Calu3 (cell line): ENCODE measurements at regions not wholly inside any gene's neighbourhood (a gene's known extent, or its start where the extent isn't known, plus 50 kb on each side); places are given as distances from the start of the nearest gene placed in this dataset.

ENCODE experiments used
- BruUV-seq: library from RNA; stranded (reverse); fragments of 400-500 nt; replicated peaks from 2 replicates; lab custom pipeline; 2021; lab: Mats Ljungman, UMichigan
- CTCF ChIA-PET: fragments of 300-600 bp; sonication (Branson Sonifier 250); formaldehyde crosslinking; loops from one replicate; lab custom pipeline; 2022; ENCODE audit warnings: antibody characterized with exemption; lab: Charles Lee
- DNase-seq: peaks from one replicate; pipeline ENCODE4 v3.0.0; 2022
- H3K27ac Mint-ChIP-seq: one replicate; pipeline ENCODE4 v1.8.0; 2022; ENCODE audit warnings: mixed read lengths; ENCODE audit not compliant: unreplicated experiment
- H3K27me3 Mint-ChIP-seq: one replicate; pipeline ENCODE4 v1.8.0; 2022; ENCODE audit warnings: mixed read lengths; ENCODE audit not compliant: unreplicated experiment
- H3K36me3 Mint-ChIP-seq: one replicate; pipeline ENCODE4 v1.8.0; 2022; ENCODE audit warnings: mild to moderate bottlenecking, moderate library complexity, mixed read lengths; ENCODE audit not compliant: insufficient read depth, unreplicated experiment
- H3K4me1 Mint-ChIP-seq: one replicate; pipeline ENCODE4 v1.8.0; 2022; ENCODE audit warnings: mild to moderate bottlenecking, low read depth, mixed read lengths; ENCODE audit not compliant: unreplicated experiment
- H3K4me3 Mint-ChIP-seq: one replicate; pipeline ENCODE4 v1.8.0; 2022; ENCODE audit warnings: mild to moderate bottlenecking, low read depth, moderate library complexity, mixed read lengths; ENCODE audit not compliant: unreplicated experiment
- H3K9me3 Mint-ChIP-seq: one replicate; pipeline ENCODE4 v1.8.0; 2022; ENCODE audit warnings: low read depth, mixed read lengths; ENCODE audit not compliant: unreplicated experiment
- CTCF ChIP-seq: fragments of 200-600 bp; IDR thresholded peaks from one replicate; pipeline ENCODE4 v1.8.0; 2022; ENCODE audit warnings: antibody characterized with exemption; ENCODE audit not compliant: unreplicated experiment
- intact Hi-C: fragments of 100-400 bp; cut with micrococcal nuclease; formaldehyde crosslinking; loops from one replicate; pipeline ENCODE4 v1.10.0; 2022; ENCODE audit not compliant: unreplicated experiment

GRCh38 chr3:66602691-66603090 lies 101.9 kb upstream of the LRIG1 start:
- BruUV-seq: no TSS peak
- TF ChIP-seq CTCF: no peak
- DNase-seq: no peak
- H3K27me3 Mint-ChIP-seq: peaks cover 8% of the 10 kb centered on the region
- H3K27ac Mint-ChIP-seq: no peak overlapping the region
- CTCF ChIA-PET: no interaction called here
- no peaks in the 10 kb centered on the region for H3K36me3 Mint-ChIP-seq
- intact Hi-C loops: no loop called here
- H3K4me3 Mint-ChIP-seq: no peak overlapping the region
- H3K9me3 Mint-ChIP-seq: no peaks in the 10 kb centered on the region
- peaks cover 8% of the 10 kb centered on the region for H3K4me1 Mint-ChIP-seq

- Mint-ChIP-seq H3K27ac (no peak overlapping the region), H3K9me3 (no peaks in the 10 kb centered on the region), H3K36me3 (no peaks in the 10 kb centered on the region), H3K4me3 (no peak overlapping the region), H3K4me1 (peaks cover 8% of the 10 kb centered on the region), H3K27me3 (peaks cover 8% of the 10 kb centered on the region)
- intact Hi-C loops: no loop called here
- CTCF ChIA-PET: no interaction called here
- no peak for DNase-seq
- no peak for TF ChIP-seq CTCF
- BruUV-seq: no TSS peak
These were observed 102.4 kb upstream of the LRIG1 start for GRCh38 chr3:66603151-66603611.

GRCh38 chr3:66604481-66604880 lies 103.7 kb upstream of the LRIG1 start:
- Mint-ChIP-seq H3K4me1 (peaks cover 9% of the 10 kb centered on the region), H3K9me3 (no peaks in the 10 kb centered on the region), H3K27ac (no peak overlapping the region), H3K36me3 (no peaks in the 10 kb centered on the region), H3K4me3 (no peak overlapping the region), H3K27me3 (peaks cover 8% of the 10 kb centered on the region)
- CTCF ChIA-PET: interaction anchor here (1.0 kb wide), 1 partner anchor 8 kb away, joined by 3 read pairs; no protein-coding TSS in a partner anchor
- DNase-seq: no peak
- intact Hi-C loops: no loop called here
- TF ChIP-seq CTCF: no peak
- BruUV-seq: no TSS peak

- no peaks in the 10 kb centered on the region for H3K9me3 Mint-ChIP-seq
- no peak overlapping the region for H3K27ac Mint-ChIP-seq
- intact Hi-C loops: no loop called here
- peaks cover 20% of the 10 kb centered on the region for H3K4me1 Mint-ChIP-seq
- no peak for TF ChIP-seq CTCF
- CTCF ChIA-PET: no interaction called here
- H3K27me3 Mint-ChIP-seq: peaks cover 8% of the 10 kb centered on the region
- H3K4me3 Mint-ChIP-seq: no peak overlapping the region
- no peak for DNase-seq
- BruUV-seq: no TSS peak
- H3K36me3 Mint-ChIP-seq: no peaks in the 10 kb centered on the region
These were observed 105.3 kb upstream of the LRIG1 start for GRCh38 chr3:66606126-66606525.
